KOPT-K1 (cell line): ENCODE measurements at regions not wholly inside any gene's neighbourhood (a gene's known extent, or its start where the extent isn't known, plus 50 kb on each side); places are given as distances from the start of the nearest gene placed in this dataset.

Experiments
- H3K27ac ChIP-seq: fragments of 200-600 bp; sonication (generic); 2 replicates; pipeline ENCODE4 v1.5.1; 2016; ENCODE audit warnings: antibody characterized with exemption, mild to moderate bottlenecking, low read depth, low read length; ENCODE audit not compliant: poor library complexity, severe bottlenecking
- H3K36me3 ChIP-seq: fragments of 200-600 bp; sonication (generic); 2 replicates; pipeline ENCODE4 v1.5.1; 2017; ENCODE audit warnings: antibody characterized with exemption, mild to moderate bottlenecking, low read length, moderate library complexity; ENCODE audit not compliant: insufficient read depth
- H3K9me3 ChIP-seq: fragments of 200-600 bp; sonication (generic); 2 replicates; pipeline ENCODE4 v1.5.1; 2017; ENCODE audit warnings: antibody characterized with exemption, low read length, mild to moderate bottlenecking; ENCODE audit not compliant: insufficient read depth, poor library complexity, severe bottlenecking

DNA sequence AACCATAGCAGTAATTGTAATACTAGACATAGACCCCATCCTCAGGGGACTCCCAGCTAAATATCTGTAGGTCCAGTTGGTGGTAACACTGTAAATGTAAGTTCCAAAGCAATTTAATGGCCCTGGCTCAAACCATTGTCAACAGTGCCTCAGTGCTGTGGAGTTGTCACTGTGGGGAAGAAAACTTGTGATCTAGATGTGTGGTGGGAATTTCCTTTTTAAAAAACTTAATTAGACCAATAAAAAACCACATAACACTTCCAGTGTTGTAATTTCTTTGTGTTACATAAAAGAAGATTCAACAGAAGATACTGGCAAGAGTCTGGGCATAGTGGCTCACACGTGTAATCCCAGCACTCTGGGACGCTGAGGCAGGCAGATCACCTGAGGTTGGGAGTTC, 138.6 kb upstream of the UMPS start:
- no peaks in the 10 kb centered on the region for H3K36me3 ChIP-seq
- H3K9me3 ChIP-seq: no peaks in the 10 kb centered on the region
- H3K27ac ChIP-seq: no peak overlapping the region

DNA sequence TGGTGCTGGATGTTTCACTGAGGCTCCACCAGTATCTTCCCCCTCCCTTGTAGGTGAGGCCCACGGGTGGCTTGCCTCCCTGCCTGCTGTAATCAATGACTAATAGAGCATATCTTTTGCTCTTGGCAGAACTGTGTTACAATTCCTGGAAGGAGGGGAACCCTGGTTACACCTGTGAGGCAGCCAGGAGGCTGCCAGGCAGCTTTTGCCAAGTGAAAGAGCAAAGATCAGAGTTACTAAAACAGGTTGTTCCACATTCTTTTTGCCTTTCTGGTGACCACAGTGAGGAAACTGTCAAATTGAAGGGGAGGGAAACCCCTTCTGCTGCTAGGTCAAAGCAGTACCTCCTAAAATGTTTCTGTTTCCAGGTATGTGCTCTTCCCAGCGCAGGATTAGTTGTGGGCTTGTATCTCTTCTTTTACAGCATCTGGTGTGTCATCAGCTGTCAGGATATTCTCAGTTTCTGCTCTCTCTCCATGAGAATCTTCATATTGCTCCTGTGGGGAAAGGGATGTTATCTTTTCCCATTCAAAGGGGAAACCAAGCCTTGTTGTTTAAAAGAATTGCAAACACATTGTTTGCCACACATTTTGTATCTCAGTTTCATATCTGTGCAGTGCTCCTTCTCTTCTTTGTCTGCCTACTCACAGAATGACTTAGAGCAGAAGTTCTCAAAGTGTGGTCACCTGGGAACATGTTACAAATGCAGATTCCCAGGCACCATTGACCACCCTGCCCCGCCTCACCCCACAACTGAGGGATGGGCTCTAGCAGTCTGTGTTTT, 137.4 kb upstream of the UMPS start:
- Histone ChIP-seq H3K9me3 (no peaks in the 10 kb centered on the region), H3K36me3 (no peaks in the 10 kb centered on the region), H3K27ac (no peak overlapping the region)

GRCh38 chr3:124593442-124593829, 136.8 kb upstream of the UMPS start:
- no peak overlapping the region for H3K27ac ChIP-seq

DNA sequence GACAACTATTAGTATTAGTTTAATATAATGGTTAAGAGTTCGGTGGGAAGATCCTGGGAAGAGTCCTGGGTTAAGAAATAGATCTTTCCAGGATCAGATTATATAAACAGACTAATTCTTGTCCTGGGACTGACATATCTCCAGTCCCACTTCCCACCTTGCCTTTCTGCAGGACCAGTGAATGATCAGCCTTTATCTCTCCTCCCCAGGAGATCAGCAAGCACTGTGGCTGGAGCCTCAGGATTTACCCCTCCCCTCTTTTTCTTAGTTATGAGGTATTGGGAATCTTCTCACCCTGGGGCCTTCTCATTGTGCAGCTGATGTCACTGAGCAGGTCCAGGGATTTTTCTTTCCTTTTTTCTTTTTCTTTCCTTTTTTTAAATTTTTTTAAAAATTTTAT, 135.7 kb upstream of the UMPS start:
- H3K9me3 ChIP-seq: no peaks in the 10 kb centered on the region
- no peak overlapping the region for H3K27ac ChIP-seq

More at GRCh38 chr3:124593442-124593829, 136.8 kb upstream of the UMPS start:
- H3K36me3 ChIP-seq: no peaks in the 10 kb centered on the region
- no peaks in the 10 kb centered on the region for H3K9me3 ChIP-seq

DNA sequence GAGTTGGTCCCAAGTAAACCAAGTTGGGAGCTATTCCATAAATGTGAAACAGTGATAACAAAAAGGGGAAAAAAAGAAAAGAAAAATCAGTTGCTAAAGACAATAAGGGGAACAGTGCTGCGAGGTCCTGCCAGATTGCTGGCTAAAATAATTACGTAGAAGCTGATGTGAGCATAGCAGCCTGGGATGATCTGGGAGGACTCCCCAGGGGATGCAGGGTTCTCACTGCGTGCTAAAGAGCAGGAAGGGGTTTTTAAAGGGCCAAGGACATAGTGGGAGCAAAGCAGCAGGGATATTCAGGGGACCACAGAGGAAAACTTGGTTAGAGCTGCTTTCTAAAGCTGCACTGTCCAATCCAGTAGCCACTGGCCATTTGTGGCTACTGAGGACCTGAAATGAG, 133.0 kb upstream of the UMPS start:
- no peak overlapping the region for H3K27ac ChIP-seq
- no peaks in the 10 kb centered on the region for H3K36me3 ChIP-seq
- no peaks in the 10 kb centered on the region for H3K9me3 ChIP-seq

More for the DNA sequence above, 135.7 kb upstream of the UMPS start:
- no peaks in the 10 kb centered on the region for H3K36me3 ChIP-seq

DNA sequence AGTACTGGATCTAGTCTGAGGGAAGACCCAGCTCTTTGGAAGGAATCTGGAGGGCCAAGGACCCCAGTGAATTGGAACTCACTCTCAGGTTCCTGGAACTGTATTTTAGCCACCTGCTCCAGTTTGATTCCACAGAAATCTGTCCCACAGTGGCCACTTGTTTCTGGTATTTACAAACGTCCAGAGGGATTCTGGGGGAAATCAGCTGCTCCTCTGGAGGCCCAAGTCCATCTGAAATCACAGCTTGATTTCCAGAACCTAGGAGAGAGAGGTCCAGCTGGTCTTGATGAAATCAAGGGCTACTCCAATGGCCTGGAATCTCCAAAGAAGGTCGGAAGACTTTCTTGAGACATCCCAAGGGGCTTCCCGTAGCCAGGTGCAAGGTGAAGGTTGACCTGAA, 132.3 kb upstream of the UMPS start:
- Histone ChIP-seq H3K9me3 (no peaks in the 10 kb centered on the region), H3K27ac (no peak overlapping the region), H3K36me3 (no peaks in the 10 kb centered on the region)

DNA sequence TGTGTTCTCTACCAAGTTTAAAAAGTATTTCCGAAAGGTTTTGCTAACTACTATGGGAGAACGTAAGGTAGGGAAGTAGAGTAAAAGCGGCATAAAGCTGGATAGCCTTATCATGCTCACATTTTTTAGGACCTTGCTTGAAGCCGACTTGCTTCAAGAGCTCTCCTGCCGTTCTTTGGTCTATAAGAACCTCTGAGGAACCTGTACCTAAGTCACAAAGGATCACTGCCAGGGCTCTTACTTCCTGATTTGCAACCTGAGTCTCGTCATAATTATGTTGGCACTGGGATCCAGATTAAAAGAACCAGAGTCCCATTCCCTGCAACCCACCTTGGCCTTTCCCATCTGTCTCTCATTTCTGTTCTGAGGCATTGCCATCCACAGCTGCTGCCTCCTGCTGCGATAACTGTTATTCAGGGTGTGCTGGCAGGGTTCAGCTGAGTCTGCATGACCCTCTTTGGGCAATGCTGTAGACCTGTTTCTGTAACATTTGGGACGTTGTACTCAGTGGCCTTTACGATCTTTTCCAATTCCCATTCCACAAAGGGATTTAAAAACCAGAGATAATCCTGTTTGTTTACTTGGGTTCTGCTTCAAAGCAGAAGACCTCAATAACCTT, 131.0 kb upstream of the UMPS start:
- H3K27ac ChIP-seq: no peak overlapping the region
- H3K36me3 ChIP-seq: no peaks in the 10 kb centered on the region
- H3K9me3 ChIP-seq: no peaks in the 10 kb centered on the region

GRCh38 chr3:124599779-124600693, 130.2 kb upstream of the UMPS start:
- Histone ChIP-seq H3K36me3 (no peaks in the 10 kb centered on the region), H3K27ac (no peak overlapping the region), H3K9me3 (no peaks in the 10 kb centered on the region)

DNA sequence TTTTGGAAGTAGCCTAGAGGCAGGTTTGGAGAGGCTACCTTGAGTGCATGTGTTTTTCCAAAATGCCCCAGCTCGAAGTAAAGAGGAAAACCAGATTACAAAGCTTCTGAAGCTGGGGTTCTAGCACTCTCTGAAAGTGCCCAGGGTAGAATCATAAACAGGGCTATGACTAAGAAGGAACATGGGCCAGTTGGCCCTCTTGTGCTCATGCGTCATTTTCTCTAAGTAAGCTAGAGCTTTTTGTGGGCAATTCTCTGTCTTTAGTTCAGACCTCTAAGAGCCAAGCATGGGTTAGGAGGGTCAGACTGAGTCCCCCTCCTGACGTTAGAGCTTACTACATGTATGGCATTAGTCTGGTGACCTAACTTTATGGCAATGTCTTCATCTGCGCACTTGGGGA, 129.5 kb upstream of the UMPS start:
- H3K9me3 ChIP-seq: no peaks in the 10 kb centered on the region
- H3K36me3 ChIP-seq: no peaks in the 10 kb centered on the region
- H3K27ac ChIP-seq: no peak overlapping the region

- Histone ChIP-seq H3K9me3 (no peaks in the 10 kb centered on the region), H3K27ac (no peak overlapping the region), H3K36me3 (no peaks in the 10 kb centered on the region)
These were observed 129.1 kb upstream of the UMPS start for GRCh38 chr3:124601190-124601589.

- Histone ChIP-seq H3K9me3 (no peaks in the 10 kb centered on the region), H3K36me3 (no peaks in the 10 kb centered on the region), H3K27ac (no peak overlapping the region)
These were observed 127.1 kb upstream of the UMPS start for GRCh38 chr3:124602980-124603627.

GRCh38 chr3:124605781-124606579, 124.3 kb upstream of the UMPS start:
- Histone ChIP-seq H3K9me3 (no peaks in the 10 kb centered on the region), H3K27ac (no peak overlapping the region), H3K36me3 (no peaks in the 10 kb centered on the region)

- Histone ChIP-seq H3K27ac (no peak overlapping the region), H3K36me3 (no peaks in the 10 kb centered on the region), H3K9me3 (no peaks in the 10 kb centered on the region)
These were observed 123.1 kb upstream of the UMPS start for GRCh38 chr3:124607163-124607562.

DNA sequence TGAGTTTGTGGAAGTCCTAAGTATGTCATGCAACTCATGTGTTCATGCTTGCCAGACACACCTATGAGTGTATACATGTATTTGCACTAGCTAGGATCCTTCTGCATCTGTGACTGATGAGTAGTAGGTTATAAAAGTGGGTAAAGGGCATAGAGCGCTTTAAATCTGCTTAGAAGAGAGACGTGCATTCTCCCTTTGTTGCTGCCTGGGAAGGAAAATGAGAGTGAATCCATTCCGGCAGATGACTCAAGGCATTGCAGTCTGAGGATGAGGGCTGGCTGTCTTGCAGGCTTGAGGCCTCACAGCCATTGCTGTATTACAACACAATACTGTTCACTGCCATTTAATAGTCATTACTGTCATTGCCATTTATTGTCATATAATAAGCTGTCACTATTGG, 120.8 kb upstream of the UMPS start:
- H3K36me3 ChIP-seq: no peaks in the 10 kb centered on the region
- no peak overlapping the region for H3K27ac ChIP-seq

More for the DNA sequence above, 120.8 kb upstream of the UMPS start:
- no peaks in the 10 kb centered on the region for H3K9me3 ChIP-seq
